Muscle layer of colon (tissue), 2 donors: ENCODE measurements at regions not wholly inside any gene's neighbourhood (a gene's known extent, or its start where the extent isn't known, plus 50 kb on each side); places are given as distances from the start of the nearest gene placed in this dataset.

ENCODE experiments used
- H3K27ac ChIP-seq: one replicate; pipeline ENCODE4 v1.7.0; 2013; ENCODE audit warnings: low read depth, mild to moderate bottlenecking, low read length, moderate library complexity
- H3K27me3 ChIP-seq, 2 donors: one replicate each; pipeline ENCODE4 v1.7.0; 2013; ENCODE audit warnings: low read length in 2 of 2, mild to moderate bottlenecking in 2 of 2; ENCODE audit not compliant: insufficient read depth in 2 of 2, control insufficient read depth in 1 of 2
- H3K36me3 ChIP-seq: one replicate; pipeline ENCODE4 v1.7.0; 2013; ENCODE audit warnings: mild to moderate bottlenecking, low read length; ENCODE audit not compliant: insufficient read depth
- H3K4me1 ChIP-seq: one replicate; pipeline ENCODE4 v1.7.0; 2013; ENCODE audit warnings: mild to moderate bottlenecking, low read length; ENCODE audit not compliant: insufficient read depth
- H3K4me3 ChIP-seq, 2 donors: one replicate each; pipeline ENCODE4 v1.7.0; 2013; ENCODE audit warnings: low read length in 2 of 2, low read depth in 1 of 2, mild to moderate bottlenecking in 1 of 2, moderate library complexity in 1 of 2
- H3K9ac ChIP-seq: one replicate; pipeline ENCODE4 v1.7.0; 2013; ENCODE audit warnings: low read length
- H3K9me3 ChIP-seq: one replicate; pipeline ENCODE4 v1.7.0; 2013; ENCODE audit warnings: mild to moderate bottlenecking, low read length
- donor health status: abdominal sarcoma.
- donor health status: Adenocarcinoma of cecum.

- Histone ChIP-seq H3K4me3 (no peak overlapping the region), H3K36me3 (no peaks in the 10 kb centered on the region), H3K27me3 (no peaks in the 10 kb centered on the region), H3K4me1 (no peaks in the 10 kb centered on the region), H3K9ac (no peak overlapping the region), H3K27ac (no peak overlapping the region), H3K9me3 (no peaks in the 10 kb centered on the region)
Measured at GRCh38 chr12:60834806-60835205, 1239.0 kb downstream of the SLC16A7 start.

- Histone ChIP-seq H3K4me1 (no peaks in the 10 kb centered on the region), H3K9me3 (no peaks in the 10 kb centered on the region), H3K27ac (no peak overlapping the region), H3K36me3 (no peaks in the 10 kb centered on the region), H3K9ac (no peak overlapping the region), H3K27me3 (no peaks in the 10 kb centered on the region), H3K4me3 (no peak overlapping the region)
Measured at GRCh38 chr12:60836651-60837050, 1240.8 kb downstream of the SLC16A7 start.

GRCh38 chr12:60842181-60842580, 1246.4 kb downstream of the SLC16A7 start:
- H3K36me3 ChIP-seq: no peaks in the 10 kb centered on the region
- H3K27ac ChIP-seq: no peak overlapping the region
- H3K9me3 ChIP-seq: no peaks in the 10 kb centered on the region
- H3K4me1 ChIP-seq: no peaks in the 10 kb centered on the region
- no peak overlapping the region for H3K4me3 ChIP-seq
- H3K9ac ChIP-seq: no peak overlapping the region
- no peaks in the 10 kb centered on the region for H3K27me3 ChIP-seq

- no peaks in the 10 kb centered on the region for H3K9me3 ChIP-seq
- H3K9ac ChIP-seq: no peak overlapping the region
- H3K27ac ChIP-seq: no peak overlapping the region
- H3K4me1 ChIP-seq: no peaks in the 10 kb centered on the region
- no peaks in the 10 kb centered on the region for H3K27me3 ChIP-seq
- H3K4me3 ChIP-seq: no peak overlapping the region
- no peaks in the 10 kb centered on the region for H3K36me3 ChIP-seq
Measured at GRCh38 chr12:60844101-60844500, 1248.3 kb downstream of the SLC16A7 start.

GRCh38 chr12:60844875-60845274, 1249.0 kb downstream of the SLC16A7 start:
- no peaks in the 10 kb centered on the region for H3K9me3 ChIP-seq
- H3K9ac ChIP-seq: no peak overlapping the region
- no peaks in the 10 kb centered on the region for H3K27me3 ChIP-seq
- H3K27ac ChIP-seq: no peak overlapping the region
- H3K4me1 ChIP-seq: no peaks in the 10 kb centered on the region
- H3K4me3 ChIP-seq: no peak overlapping the region
- no peaks in the 10 kb centered on the region for H3K36me3 ChIP-seq

GRCh38 chr12:60845696-60846095, 1249.9 kb downstream of the SLC16A7 start:
- H3K4me1 ChIP-seq: no peaks in the 10 kb centered on the region
- H3K36me3 ChIP-seq: no peaks in the 10 kb centered on the region
- H3K4me3 ChIP-seq: no peak overlapping the region
- no peak overlapping the region for H3K9ac ChIP-seq
- H3K27me3 ChIP-seq: no peaks in the 10 kb centered on the region
- no peak overlapping the region for H3K27ac ChIP-seq
- H3K9me3 ChIP-seq: no peaks in the 10 kb centered on the region

- Histone ChIP-seq H3K27ac (no peak overlapping the region), H3K36me3 (no peaks in the 10 kb centered on the region)
Measured at GRCh38 chr12:60847281-60847680, 1251.5 kb downstream of the SLC16A7 start.

GRCh38 chr12:60849723-60850122, 1253.9 kb downstream of the SLC16A7 start:
- H3K4me1 ChIP-seq: no peaks in the 10 kb centered on the region
- H3K9me3 ChIP-seq: no peaks in the 10 kb centered on the region
- no peaks in the 10 kb centered on the region for H3K27me3 ChIP-seq
- H3K27ac ChIP-seq: no peak overlapping the region
- no peaks in the 10 kb centered on the region for H3K36me3 ChIP-seq
- H3K9ac ChIP-seq: no peak overlapping the region
- no peak overlapping the region for H3K4me3 ChIP-seq

More at GRCh38 chr12:60847281-60847680, 1251.5 kb downstream of the SLC16A7 start:
- H3K9me3 ChIP-seq: no peaks in the 10 kb centered on the region
- no peak overlapping the region for H3K9ac ChIP-seq
- H3K4me1 ChIP-seq: no peaks in the 10 kb centered on the region
- no peaks in the 10 kb centered on the region for H3K27me3 ChIP-seq
- no peak overlapping the region for H3K4me3 ChIP-seq

- Histone ChIP-seq H3K9me3 (no peaks in the 10 kb centered on the region), H3K4me1 (no peaks in the 10 kb centered on the region), H3K4me3 (no peak overlapping the region), H3K27me3 (no peaks in the 10 kb centered on the region), H3K27ac (no peak overlapping the region), H3K9ac (no peak overlapping the region), H3K36me3 (no peaks in the 10 kb centered on the region)
Measured at GRCh38 chr12:60853407-60853806, 1257.6 kb downstream of the SLC16A7 start.

GRCh38 chr12:60863421-60863820, 1267.6 kb downstream of the SLC16A7 start:
- H3K9me3 ChIP-seq: no peaks in the 10 kb centered on the region
- H3K4me1 ChIP-seq: no peaks in the 10 kb centered on the region
- H3K9ac ChIP-seq: no peak overlapping the region
- no peak overlapping the region for H3K4me3 ChIP-seq
- no peaks in the 10 kb centered on the region for H3K27me3 ChIP-seq
- no peaks in the 10 kb centered on the region for H3K36me3 ChIP-seq
- H3K27ac ChIP-seq: no peak overlapping the region

GRCh38 chr12:60872219-60872618, 1276.4 kb downstream of the SLC16A7 start:
- no peaks in the 10 kb centered on the region for H3K27me3 ChIP-seq
- no peaks in the 10 kb centered on the region for H3K9me3 ChIP-seq
- no peaks in the 10 kb centered on the region for H3K36me3 ChIP-seq
- H3K4me1 ChIP-seq: no peaks in the 10 kb centered on the region
- no peak overlapping the region for H3K4me3 ChIP-seq
- no peak overlapping the region for H3K27ac ChIP-seq
- no peak overlapping the region for H3K9ac ChIP-seq

GRCh38 chr12:60872850-60873713, 1277.3 kb downstream of the SLC16A7 start:
- no peaks in the 10 kb centered on the region for H3K27me3 ChIP-seq
- no peak overlapping the region for H3K9ac ChIP-seq
- H3K27ac ChIP-seq: no peak overlapping the region
- H3K9me3 ChIP-seq: no peaks in the 10 kb centered on the region
- H3K4me3 ChIP-seq: no peak overlapping the region
- H3K4me1 ChIP-seq: no peaks in the 10 kb centered on the region
- no peaks in the 10 kb centered on the region for H3K36me3 ChIP-seq
